HG03139 (cell line): ENCODE measurements at regions not wholly inside any gene's neighbourhood (a gene's known extent, or its start where the extent isn't known, plus 50 kb on each side); places are given as distances from the start of the nearest gene placed in this dataset.
"Not testable (repeated sequence)": the region's sequence is repeated elsewhere in the genome, so short reads cannot be mapped to it uniquely, and the experiment has no call there.

Experiments used
- ATAC-seq: cut with Tn5 transposase; IDR thresholded peaks from one replicate; pipeline ENCODE4 v1.9.1; 2021; ENCODE audit not compliant: unreplicated experiment

GRCh38 chr19:28351321-28351720 lies 861.6 kb downstream of the UQCRFS1 start:
- not testable (repeated sequence) for ATAC-seq

- ATAC-seq = no peak
These were observed 862.3 kb downstream of the UQCRFS1 start for GRCh38 chr19:28350673-28351072.

GRCh38 chr19:28350037-28350436 lies 862.9 kb downstream of the UQCRFS1 start:
- no peak for ATAC-seq

- ATAC-seq = no peak
These were observed 863.3 kb downstream of the UQCRFS1 start for GRCh38 chr19:28349604-28350003.

- no peak for ATAC-seq
These were observed 867.1 kb downstream of the UQCRFS1 start for GRCh38 chr19:28345811-28346210.

GRCh38 chr19:28341810-28342350 lies 871.1 kb downstream of the UQCRFS1 start:
- no peak for ATAC-seq

- ATAC-seq = no peak
These were observed 878.5 kb downstream of the UQCRFS1 start for GRCh38 chr19:28334419-28334818.

- ATAC-seq = no peak
These were observed 879.0 kb downstream of the UQCRFS1 start for GRCh38 chr19:28333909-28334308.

- no peak for ATAC-seq
These were observed 880.1 kb downstream of the UQCRFS1 start for GRCh38 chr19:28332886-28333285.

- ATAC-seq = no peak
These were observed 880.6 kb downstream of the UQCRFS1 start for GRCh38 chr19:28332351-28332750.

- ATAC-seq = no peak
These were observed 881.4 kb downstream of the UQCRFS1 start for GRCh38 chr19:28331596-28331995.

- ATAC-seq = no peak
These were observed 882.1 kb downstream of the UQCRFS1 start for GRCh38 chr19:28330831-28331230.

GRCh38 chr19:28329429-28329828 lies 883.5 kb downstream of the UQCRFS1 start:
- ATAC-seq = no peak

GRCh38 chr19:28327905-28328304 lies 885.0 kb downstream of the UQCRFS1 start:
- ATAC-seq = no peak

GRCh38 chr19:28326746-28327145 lies 886.2 kb downstream of the UQCRFS1 start:
- no peak for ATAC-seq

- ATAC-seq = no peak
These were observed 888.5 kb downstream of the UQCRFS1 start for GRCh38 chr19:28324275-28325060.

GRCh38 chr19:28322945-28323344 lies 890.0 kb downstream of the UQCRFS1 start:
- no peak for ATAC-seq

GRCh38 chr19:28322491-28322890 lies 890.5 kb downstream of the UQCRFS1 start:
- ATAC-seq = no peak

- ATAC-seq = no peak
These were observed 893.0 kb downstream of the UQCRFS1 start for GRCh38 chr19:28319918-28320317.

GRCh38 chr19:28319227-28319626 lies 893.7 kb downstream of the UQCRFS1 start:
- no peak for ATAC-seq

- no peak for ATAC-seq
These were observed 894.3 kb downstream of the UQCRFS1 start for GRCh38 chr19:28318469-28319179.

GRCh38 chr19:28316464-28316863 lies 896.5 kb downstream of the UQCRFS1 start:
- no peak for ATAC-seq
